Right atrium auricular region (tissue), 2 donors: ENCODE measurements at regions not wholly inside any gene's neighbourhood (a gene's known extent, or its start where the extent isn't known, plus 50 kb on each side); places are given as distances from the start of the nearest gene placed in this dataset.
"Not testable (repeated sequence)": the region's sequence is repeated elsewhere in the genome, so short reads cannot be mapped to it uniquely, and the experiment has no call there.

Source experiments
- DNase-seq: peaks from one replicate; pipeline ENCODE4 v3.0.0-alpha.2; 2019; ENCODE audit warnings: low spot score
- H3K27ac ChIP-seq, 2 donors: fragments of 200-600 bp; sonication (generic); 1 replicate in 1 of 2; 2 replicates in 1 of 2; pipeline ENCODE4 v1.5.1; 2016 to 2019
- H3K27me3 ChIP-seq, 2 donors: fragments of 200-600 bp; sonication (generic); one replicate each; pipeline versions ENCODE4 v1.5.1 to v1.6.0; 2017 to 2019
- H3K36me3 ChIP-seq: fragments of 200-600 bp; sonication (generic); one replicate; pipeline ENCODE4 v1.5.1; 2016
- H3K4me1 ChIP-seq, 2 donors: fragments of 200-600 bp; sonication (generic); one replicate each; pipeline versions ENCODE4 v1.5.1 to v1.6.0; 2017 to 2019
- H3K4me3 ChIP-seq, 2 donors: fragments of 200-600 bp; sonication (generic); 1 replicate in 1 of 2; 2 replicates in 1 of 2; pipeline ENCODE4 v1.5.1; 2017 to 2019; ENCODE audit warnings: mild to moderate bottlenecking in 1 of 2, moderate library complexity in 1 of 2
- H3K9me3 ChIP-seq, 2 donors: fragments of 200-600 bp; sonication (generic); one replicate each; pipeline ENCODE4 v1.5.1; 2019
- CTCF ChIP-seq, 2 donors: fragments of 200-600 bp; sonication (generic); IDR thresholded peaks; one replicate each; pipeline ENCODE4 v1.5.1; 2019; ENCODE audit warnings: antibody characterized with exemption in 2 of 2

GRCh38 chr14:51593397-51593796 is 58.3 kb upstream of the FRMD6 start:
- H3K36me3 ChIP-seq = no peaks in the 10 kb centered on the region
- H3K4me1 ChIP-seq = no peaks in the 10 kb centered on the region
- H3K27me3 ChIP-seq = no peaks in the 10 kb centered on the region
- no peak overlapping the region for H3K27ac ChIP-seq
- TF ChIP-seq CTCF (IDR thresholded peaks at IDR 0.05) = no peak
- no peak overlapping the region for H3K4me3 ChIP-seq
- no peak for DNase-seq
- H3K9me3 ChIP-seq = no peaks in the 10 kb centered on the region

GRCh38 chr14:51595881-51596455 is 55.7 kb upstream of the FRMD6 start:
- no peaks in the 10 kb centered on the region for H3K4me1 ChIP-seq
- no peaks in the 10 kb centered on the region for H3K36me3 ChIP-seq
- DNase-seq = no peak
- no peak overlapping the region for H3K27ac ChIP-seq
- TF ChIP-seq CTCF (IDR thresholded peaks at IDR 0.05) = no peak
- H3K4me3 ChIP-seq = no peak overlapping the region
- H3K27me3 ChIP-seq = no peaks in the 10 kb centered on the region
- H3K9me3 ChIP-seq = no peaks in the 10 kb centered on the region

GRCh38 chr14:51596488-51597117 is 55.1 kb upstream of the FRMD6 start:
- no peak overlapping the region for H3K27ac ChIP-seq
- H3K36me3 ChIP-seq = no peaks in the 10 kb centered on the region
- no peaks in the 10 kb centered on the region for H3K27me3 ChIP-seq
- no peaks in the 10 kb centered on the region for H3K9me3 ChIP-seq
- H3K4me3 ChIP-seq = no peak overlapping the region
- DNase-seq = no peak
- no peaks in the 10 kb centered on the region for H3K4me1 ChIP-seq
- no peak for TF ChIP-seq CTCF (IDR thresholded peaks at IDR 0.05)

GRCh38 chr14:51597261-51598001 is 54.3 kb upstream of the FRMD6 start:
- Histone ChIP-seq H3K27me3 (no peaks in the 10 kb centered on the region), H3K9me3 (no peaks in the 10 kb centered on the region), H3K4me1 (no peaks in the 10 kb centered on the region), H3K36me3 (no peaks in the 10 kb centered on the region), H3K27ac (no peak overlapping the region), H3K4me3 (no peak overlapping the region)
- TF ChIP-seq CTCF (IDR thresholded peaks at IDR 0.05) = no peak
- DNase-seq = no peak

GRCh38 chr14:51598924-51599600 is 52.6 kb upstream of the FRMD6 start:
- not testable (repeated sequence) for H3K4me1 ChIP-seq, DNase-seq, H3K4me3 ChIP-seq, H3K27me3 ChIP-seq, H3K27ac ChIP-seq, H3K36me3 ChIP-seq, H3K9me3 ChIP-seq

- no peak for TF ChIP-seq CTCF (IDR thresholded peaks at IDR 0.05)
- H3K4me1 ChIP-seq = no peaks in the 10 kb centered on the region
- no peak for DNase-seq
- H3K27ac ChIP-seq = no peak overlapping the region
- H3K36me3 ChIP-seq = no peaks in the 10 kb centered on the region
- no peaks in the 10 kb centered on the region for H3K9me3 ChIP-seq
- H3K4me3 ChIP-seq = no peak overlapping the region
- no peaks in the 10 kb centered on the region for H3K27me3 ChIP-seq
Measured at GRCh38 chr14:51600658-51601057, 51.1 kb upstream of the FRMD6 start.
